NCI-H1092 (cell line): ENCODE measurements at regions not wholly inside any gene's neighbourhood (a gene's known extent, or its start where the extent isn't known, plus 50 kb on each side); places are given as distances from the start of the nearest gene placed in this dataset.

Source experiments
- DNase-seq: peaks from one replicate; lab custom pipeline; 2025; lab: John Stamatoyannopoulos, UW

GRCh38 chr11:110921742-110922521, 209.7 kb upstream of the ARHGAP20 start:
- no peak for DNase-seq

GRCh38 chr11:110919241-110919922, 207.1 kb upstream of the ARHGAP20 start:
- no peak for DNase-seq

DNA sequence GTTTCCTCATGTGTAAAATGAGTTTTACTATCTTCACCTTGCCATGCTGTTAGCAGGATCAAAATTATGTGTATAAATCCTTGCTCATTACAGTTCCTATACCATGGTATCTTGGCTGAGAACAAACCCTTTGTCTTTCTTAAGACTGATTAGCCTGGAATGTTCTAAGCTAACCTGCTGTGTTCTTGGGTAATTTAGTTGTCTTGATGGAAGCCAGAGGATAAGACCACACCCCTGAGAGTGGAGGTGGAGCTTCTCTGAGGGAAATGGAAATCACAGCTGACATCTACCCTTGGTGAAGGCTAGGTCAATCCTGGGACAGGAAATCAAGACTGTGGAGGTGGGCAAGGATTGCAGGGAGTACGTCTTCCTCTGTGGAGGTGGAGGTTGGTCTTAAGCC, 206.1 kb upstream of the ARHGAP20 start:
- no peak for DNase-seq

DNA sequence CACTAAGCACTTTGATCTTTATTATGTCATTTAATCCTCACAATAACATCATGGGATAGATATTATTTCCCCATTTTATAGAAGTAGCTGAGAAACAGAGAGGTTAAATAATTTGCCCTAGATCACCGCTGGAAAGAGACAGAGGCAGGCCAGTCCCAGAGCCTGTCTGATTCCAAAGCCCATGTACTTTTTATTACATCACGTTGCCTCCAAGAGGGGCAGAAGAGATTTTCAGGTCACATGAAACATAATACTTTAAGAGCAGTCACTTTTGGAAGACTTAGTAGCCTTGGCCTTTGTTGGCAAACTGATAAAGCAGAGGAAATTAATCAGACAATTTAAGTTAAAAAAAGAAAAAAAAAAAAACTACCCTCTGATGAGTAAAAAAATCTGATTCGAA, 200.2 kb upstream of the ARHGAP20 start:
- no peak for DNase-seq

DNA sequence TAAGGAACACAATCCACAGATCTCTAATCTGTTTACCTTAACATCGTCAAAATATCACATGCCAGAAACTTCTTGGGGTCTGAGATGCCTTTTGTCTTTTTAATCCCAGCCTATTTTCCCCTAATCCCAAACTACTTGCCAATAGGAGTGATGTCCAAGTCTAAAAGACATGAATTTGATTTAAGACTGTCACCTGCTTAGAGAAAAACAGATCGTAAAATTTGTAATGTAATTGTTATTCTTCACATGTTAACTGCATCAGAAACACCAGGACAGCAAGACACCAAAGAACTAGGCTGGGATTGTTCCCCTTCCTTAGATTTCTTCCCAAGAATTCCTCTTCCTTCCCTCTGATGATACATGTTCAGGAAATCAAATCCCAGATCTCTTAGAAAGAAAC, 198.1 kb upstream of the ARHGAP20 start:
- no peak for DNase-seq

GRCh38 chr11:110909336-110909735, 197.1 kb upstream of the ARHGAP20 start:
- DNase-seq = no peak

DNA sequence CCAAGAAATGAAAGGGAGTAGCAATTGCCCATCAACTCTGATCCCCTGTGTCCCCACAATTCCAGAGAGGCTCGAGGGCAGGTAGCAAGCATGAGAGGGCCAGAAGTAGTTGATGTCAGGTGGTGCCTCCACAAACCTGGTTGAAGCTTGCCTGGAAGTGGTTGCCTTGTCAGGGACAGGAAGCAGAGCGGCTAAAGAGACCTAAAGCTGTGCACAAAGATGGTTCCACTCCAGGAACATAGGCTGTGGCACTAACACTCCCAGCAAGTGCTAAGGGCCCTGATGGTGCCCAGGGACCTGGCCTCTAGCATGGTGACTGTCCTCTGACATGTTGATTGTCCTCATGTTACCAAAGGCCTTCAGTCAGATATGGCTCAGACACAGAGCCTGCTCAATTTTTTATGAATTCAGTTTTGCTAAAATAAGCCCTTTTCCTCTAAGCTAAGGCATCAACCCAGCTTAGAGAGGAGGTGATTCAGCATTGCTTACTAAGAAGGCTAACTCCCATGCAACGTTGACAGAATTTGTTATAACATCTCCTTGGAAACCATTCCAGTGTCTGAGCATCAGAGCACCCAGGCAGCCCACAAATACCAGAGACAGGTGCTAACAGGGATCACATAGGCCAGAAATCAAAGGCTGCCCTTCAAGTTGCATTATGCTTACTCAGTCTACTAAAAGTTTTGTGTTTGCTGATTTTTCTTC, 196.3 kb upstream of the ARHGAP20 start:
- no peak for DNase-seq

DNA sequence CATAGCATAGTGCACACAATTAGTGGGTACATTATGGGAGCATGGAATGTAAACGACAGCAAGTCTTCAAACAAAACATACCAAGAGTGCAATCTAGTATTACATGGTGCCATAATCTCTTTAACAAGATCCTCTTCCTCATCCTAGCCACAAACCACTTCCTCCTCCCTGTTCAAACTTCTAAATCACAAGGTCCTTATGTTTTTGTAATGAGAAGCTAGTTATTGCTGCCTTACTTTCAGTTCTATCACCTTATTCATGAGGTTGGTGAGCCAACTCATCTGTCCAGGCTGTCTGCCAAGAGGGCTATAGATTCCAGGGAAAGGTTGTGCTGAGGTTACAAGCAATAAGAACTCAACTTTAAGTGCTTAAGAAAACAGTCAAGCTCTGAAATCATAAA, 195.4 kb upstream of the ARHGAP20 start:
- DNase-seq = no peak

DNA sequence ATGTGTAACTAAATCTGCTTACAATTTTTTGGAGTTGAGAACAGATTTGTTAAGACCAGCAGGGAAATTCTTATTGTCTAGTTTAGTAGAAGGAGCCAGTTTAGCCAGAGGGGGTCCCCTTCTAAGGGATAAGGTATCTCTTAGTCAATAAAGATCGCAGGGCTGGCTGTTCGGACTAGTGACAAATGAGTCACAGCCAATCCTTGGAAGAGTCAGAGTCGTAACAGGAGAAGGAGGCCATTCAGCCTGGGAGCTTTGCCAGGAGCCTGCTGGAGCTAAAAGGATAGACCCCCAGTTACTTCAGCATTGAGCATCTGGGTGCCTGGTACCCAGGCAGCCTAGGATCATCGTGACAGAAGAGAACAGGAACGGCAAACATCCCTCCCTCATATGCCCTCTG, 191.6 kb upstream of the ARHGAP20 start:
- DNase-seq = peak; percentile 72

GRCh38 chr11:110903378-110903777, 191.1 kb upstream of the ARHGAP20 start:
- no peak for DNase-seq

DNA sequence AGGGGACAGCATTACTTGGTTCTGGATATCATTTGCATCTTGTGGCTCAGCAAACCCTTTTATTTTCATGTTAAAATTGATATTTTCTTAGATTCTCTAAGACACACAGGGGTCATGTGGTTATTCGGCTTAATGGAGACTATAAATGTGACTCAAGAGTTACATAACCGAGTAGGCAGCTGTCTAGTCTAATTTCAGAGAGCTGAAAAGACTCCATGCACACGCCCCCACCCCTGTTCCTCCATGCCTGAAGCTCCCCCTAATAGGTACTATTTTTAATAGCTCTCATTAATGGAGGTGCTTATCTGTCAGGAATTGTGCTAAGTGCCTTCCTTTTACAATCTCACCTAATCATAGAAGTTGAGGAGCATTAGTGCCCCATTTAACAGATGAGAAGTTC, 189.2 kb upstream of the ARHGAP20 start:
- DNase-seq = no peak

DNA sequence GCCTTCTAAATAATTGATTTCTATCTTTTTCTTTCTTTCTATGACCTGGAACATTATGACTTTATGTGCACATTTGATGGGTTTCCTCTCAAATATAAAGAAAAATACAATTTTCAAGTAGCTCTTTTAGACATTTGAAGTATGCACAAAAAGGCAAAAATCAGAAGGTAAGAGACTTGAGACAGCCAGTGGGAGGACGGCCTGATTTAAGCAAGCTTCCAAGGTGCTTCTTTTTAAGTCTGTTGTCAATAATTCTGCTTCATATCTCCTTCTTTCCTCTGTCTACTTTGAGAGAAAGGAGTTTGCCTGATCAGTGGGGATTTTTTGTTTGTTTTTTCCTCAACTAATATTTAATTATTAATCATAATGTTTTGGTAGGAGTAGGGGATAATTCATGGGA, 188.2 kb upstream of the ARHGAP20 start:
- no peak for DNase-seq

DNA sequence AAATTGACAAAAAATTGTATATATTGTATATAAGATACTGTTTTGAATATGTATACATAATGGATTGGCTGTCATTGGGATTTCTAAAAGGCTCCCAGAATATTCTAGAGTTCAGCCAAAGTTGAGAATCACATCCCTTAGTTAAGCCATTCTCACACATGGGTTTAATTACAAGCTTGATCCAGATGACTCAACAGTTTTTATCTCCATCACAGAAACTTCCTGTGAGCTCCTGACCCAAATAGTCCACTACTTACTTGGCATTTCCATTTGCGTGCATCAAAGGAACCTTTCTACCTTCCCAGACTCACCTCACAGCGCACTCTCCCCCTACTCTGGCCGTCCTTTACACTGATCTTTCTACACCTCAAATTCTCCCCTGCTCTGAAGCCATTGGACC, 184.8 kb upstream of the ARHGAP20 start:
- no peak for DNase-seq

DNA sequence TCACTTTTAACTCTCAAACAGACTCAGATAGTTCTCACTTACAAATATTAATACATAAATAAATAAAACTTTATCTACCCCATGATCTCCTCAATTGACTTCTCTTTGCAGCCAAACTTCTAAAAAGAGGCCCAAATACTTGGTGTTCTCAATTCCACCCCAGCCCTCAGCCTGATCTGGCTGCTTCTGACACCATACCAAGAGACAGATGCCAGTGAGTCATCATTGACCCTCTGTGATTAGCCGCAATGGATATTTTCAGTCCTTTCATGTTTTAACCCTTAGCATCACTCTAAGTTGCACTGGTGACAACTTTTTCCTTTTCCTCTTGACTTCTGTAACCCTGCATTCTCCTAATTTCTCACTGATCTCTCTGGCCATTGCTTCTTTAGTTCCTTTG, 184.1 kb upstream of the ARHGAP20 start:
- no peak for DNase-seq

DNA sequence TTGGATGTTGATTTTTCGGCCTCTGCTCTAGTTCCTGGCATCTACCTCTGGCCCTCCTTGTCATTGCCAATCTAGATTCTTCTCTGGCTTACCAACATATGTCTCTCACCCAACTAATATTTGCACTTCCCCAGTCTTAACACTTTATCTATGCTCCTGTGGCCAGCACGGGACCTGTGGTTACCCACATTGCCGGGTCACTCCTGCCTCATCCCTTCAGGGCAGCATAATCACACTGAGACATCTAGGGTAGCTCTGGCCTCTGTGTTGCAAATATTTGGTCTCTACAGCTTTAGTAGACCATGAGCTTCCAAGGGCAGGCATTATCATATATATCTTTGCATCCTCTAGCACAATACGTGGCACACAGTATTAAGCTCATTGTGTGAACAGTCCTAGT, 182.0 kb upstream of the ARHGAP20 start:
- no peak for DNase-seq

DNA sequence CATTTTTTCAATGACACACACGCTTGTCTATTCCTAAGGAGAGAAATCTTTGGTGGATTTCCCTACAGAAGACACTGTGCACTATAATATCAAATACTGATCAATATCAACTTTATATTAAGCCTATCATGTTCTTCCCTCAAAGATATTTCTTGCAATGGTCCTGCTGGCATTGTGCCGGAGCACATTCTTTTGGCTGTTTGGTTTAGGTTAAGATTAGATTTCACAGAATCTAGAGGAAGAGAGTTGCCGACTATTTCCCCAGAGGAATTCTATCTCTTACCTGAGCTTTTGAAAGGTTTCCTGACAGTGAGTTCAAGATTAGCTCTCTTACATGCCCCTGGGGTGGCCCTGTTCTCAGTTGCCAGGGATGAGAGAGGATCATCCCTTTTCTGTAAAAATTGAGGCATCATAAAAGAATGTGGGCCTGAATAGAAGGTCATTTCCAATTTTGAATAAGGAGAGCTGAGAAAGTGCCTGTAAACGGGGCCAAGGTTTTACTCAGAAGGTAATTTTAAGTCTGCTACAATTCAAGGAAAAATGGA, 180.6 kb upstream of the ARHGAP20 start:
- no peak for DNase-seq

- DNase-seq = no peak
These were observed 179.2 kb upstream of the ARHGAP20 start for GRCh38 chr11:110891411-110891810.

- no peak for DNase-seq
These were observed 178.8 kb upstream of the ARHGAP20 start for GRCh38 chr11:110890995-110891394.

GRCh38 chr11:110886288-110886970, 174.2 kb upstream of the ARHGAP20 start:
- DNase-seq = no peak

DNA sequence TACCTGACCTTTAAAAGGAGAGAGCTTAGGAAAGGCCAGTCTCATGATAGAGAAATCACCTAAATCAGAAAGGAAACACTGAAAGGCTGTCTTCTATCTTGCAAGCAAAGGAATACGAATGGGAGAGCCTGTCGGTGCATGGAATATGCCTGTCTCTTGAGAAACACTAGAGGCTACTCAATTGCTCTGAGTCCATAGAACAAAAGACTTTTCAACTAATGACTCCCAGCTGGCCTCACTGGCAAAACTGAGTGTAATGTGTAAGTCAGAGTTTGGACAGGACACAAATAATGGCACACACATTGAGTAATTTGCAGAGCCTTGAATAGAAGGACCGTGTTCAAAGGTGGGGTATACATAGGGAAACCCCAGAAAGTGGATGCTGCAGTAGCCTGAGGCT, 171.0 kb upstream of the ARHGAP20 start:
- no peak for DNase-seq

GRCh38 chr11:110878513-110878912, 166.3 kb upstream of the ARHGAP20 start:
- DNase-seq = no peak

GRCh38 chr11:110874437-110875030, 162.3 kb upstream of the ARHGAP20 start:
- no peak for DNase-seq
